ENCODE measurements at regions not wholly inside any gene's neighbourhood (a gene's known extent, or its start where the extent isn't known, plus 50 kb on each side); places are given as distances from the start of the nearest gene placed in this dataset.

DNA sequence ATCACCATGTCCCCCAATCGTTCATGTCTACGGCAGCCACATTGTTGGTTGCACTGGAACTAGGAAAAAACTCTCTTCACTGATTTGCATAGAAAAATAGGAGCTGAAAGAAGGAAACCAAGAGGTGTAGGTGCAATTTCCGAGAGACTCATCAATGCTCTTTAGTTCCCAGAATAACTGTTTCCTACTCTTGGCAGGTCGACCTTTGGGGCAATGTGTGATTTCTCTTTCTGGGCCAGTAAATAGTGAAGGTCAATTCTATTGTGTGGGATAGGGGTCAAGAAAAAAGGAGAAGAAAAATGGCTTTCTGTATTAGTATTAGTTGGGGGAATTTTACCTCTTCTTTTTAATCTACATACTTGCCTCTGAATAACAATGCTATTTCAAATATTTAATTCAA, 55.9 kb upstream of the PDE5A start:
- H3K27ac ChIP-seq (ENCODE audit: low read depth in 1 of 2, low read length in 1 of 2) = no peak overlapping the region
- no peaks in the 10 kb centered on the region for H3K36me3 ChIP-seq (ENCODE audit: control insufficient read depth in 4 of 4, insufficient read depth in 4 of 4, low read length in 4 of 4)
- peaks cover 0 to 34% (median 11%) of the 10 kb centered on the region in 5 donors for H3K4me1 ChIP-seq (ENCODE audit: control insufficient read depth in 5 of 5, insufficient read depth in 5 of 5, low read length in 5 of 5)
- no peak overlapping the region for H3K4me3 ChIP-seq
- no peaks in the 10 kb centered on the region for H3K27me3 ChIP-seq (ENCODE audit: control insufficient read depth in 3 of 3, insufficient read depth in 3 of 3, low read length in 2 of 3)
- WGBS, 2 donors = 66 to 82% methylated on average over 4 of the region's 4 CpGs
- H3K9ac ChIP-seq (ENCODE audit: insufficient read depth in 1 of 2, low read length in 2 of 2) = no peak overlapping the region
- ATAC-seq (ENCODE audit: insufficient read depth, low FRiP score) (no peak), DNase-seq (no peak)
- TF ChIP-seq, protein P1, sequence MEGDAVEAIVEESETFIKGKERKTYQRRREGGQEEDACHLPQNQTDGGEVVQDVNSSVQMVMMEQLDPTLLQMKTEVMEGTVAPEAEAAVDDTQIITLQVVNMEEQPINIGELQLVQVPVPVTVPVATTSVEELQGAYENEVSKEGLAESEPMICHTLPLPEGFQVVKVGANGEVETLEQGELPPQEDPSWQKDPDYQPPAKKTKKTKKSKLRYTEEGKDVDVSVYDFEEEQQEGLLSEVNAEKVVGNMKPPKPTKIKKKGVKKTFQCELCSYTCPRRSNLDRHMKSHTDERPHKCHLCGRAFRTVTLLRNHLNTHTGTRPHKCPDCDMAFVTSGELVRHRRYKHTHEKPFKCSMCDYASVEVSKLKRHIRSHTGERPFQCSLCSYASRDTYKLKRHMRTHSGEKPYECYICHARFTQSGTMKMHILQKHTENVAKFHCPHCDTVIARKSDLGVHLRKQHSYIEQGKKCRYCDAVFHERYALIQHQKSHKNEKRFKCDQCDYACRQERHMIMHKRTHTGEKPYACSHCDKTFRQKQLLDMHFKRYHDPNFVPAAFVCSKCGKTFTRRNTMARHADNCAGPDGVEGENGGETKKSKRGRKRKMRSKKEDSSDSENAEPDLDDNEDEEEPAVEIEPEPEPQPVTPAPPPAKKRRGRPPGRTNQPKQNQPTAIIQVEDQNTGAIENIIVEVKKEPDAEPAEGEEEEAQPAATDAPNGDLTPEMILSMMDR (IDR thresholded peaks at IDR 0.05; ENCODE audit: control extremely low read depth, extremely low read depth) = no peak
- no peaks in the 10 kb centered on the region for H3K9me3 ChIP-seq (ENCODE audit: control insufficient read depth in 4 of 4, insufficient read depth in 3 of 4, low read length in 3 of 4)

DNA sequence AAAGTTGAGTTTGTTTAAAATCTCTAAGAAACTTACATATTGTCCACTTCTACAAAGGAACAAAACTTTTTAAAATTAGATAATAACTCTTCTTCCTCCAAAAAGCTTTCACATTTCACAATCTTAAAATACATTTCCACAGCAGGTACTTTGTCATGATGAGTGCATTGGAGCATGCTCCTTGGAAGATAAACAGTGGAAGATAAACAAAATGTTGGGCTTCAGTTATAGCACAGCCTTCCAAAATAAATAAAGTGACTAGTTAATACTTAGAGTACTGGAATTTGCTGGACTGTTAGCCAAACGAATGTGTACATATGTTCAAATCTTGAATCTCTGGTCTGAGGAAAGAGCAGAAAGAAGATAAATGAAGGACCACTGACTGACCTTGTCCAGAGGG, 54.9 kb upstream of the PDE5A start:
- Histone ChIP-seq H3K9me3 (ENCODE audit: control insufficient read depth in 4 of 4, insufficient read depth in 3 of 4, low read length in 3 of 4) (no peaks in the 10 kb centered on the region), H3K4me1 (ENCODE audit: control insufficient read depth in 5 of 5, insufficient read depth in 5 of 5, low read length in 5 of 5) (peaks cover 0 to 43% (median 11%) of the 10 kb centered on the region in 5 donors), H3K9ac (ENCODE audit: insufficient read depth in 1 of 2, low read length in 2 of 2) (no peak overlapping the region), H3K36me3 (ENCODE audit: control insufficient read depth in 4 of 4, insufficient read depth in 4 of 4, low read length in 4 of 4) (no peaks in the 10 kb centered on the region), H3K27me3 (ENCODE audit: control insufficient read depth in 3 of 3, insufficient read depth in 3 of 3, low read length in 2 of 3) (no peaks in the 10 kb centered on the region), H3K4me3 (no peak overlapping the region), H3K27ac (ENCODE audit: low read depth in 1 of 2, low read length in 1 of 2) (no peak overlapping the region)
- ATAC-seq (ENCODE audit: insufficient read depth, low FRiP score) = peak; percentile 53
- TF ChIP-seq, protein P1 (IDR thresholded peaks at IDR 0.05; ENCODE audit: control extremely low read depth, extremely low read depth) = no peak
- DNase-seq = peak; percentile 16 to 92 (median 89)
- 23 to 49% methylated on average over 1 of the region's 1 CpG for WGBS, 2 donors

DNA sequence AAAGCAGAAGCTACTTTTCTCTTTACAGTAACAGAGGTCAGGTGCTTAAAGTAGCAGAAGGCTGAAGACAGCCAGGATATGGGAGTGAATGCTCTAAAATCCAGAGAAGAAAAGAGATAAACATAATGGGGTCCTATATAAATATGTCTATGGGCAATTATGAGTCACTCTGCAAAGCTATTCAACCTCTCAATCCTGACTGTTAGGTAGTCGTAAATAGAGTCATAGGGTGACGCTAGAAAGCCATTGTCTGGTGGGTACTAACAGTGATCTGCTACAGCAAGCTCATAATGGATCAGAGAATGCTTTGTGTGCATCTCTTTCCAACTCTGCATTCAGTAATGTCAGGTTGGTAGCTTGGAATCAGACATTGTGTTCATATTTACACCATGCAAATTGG, 53.5 kb upstream of the PDE5A start:
- WGBS, 2 donors = 76 to 83% methylated on average over 2 of the region's 2 CpGs
- ATAC-seq (ENCODE audit: insufficient read depth, low FRiP score) (no peak), DNase-seq (no peak)

More for the DNA sequence above, 53.5 kb upstream of the PDE5A start:
- no peak overlapping the region for H3K4me3 ChIP-seq
- H3K27ac ChIP-seq (ENCODE audit: low read depth in 1 of 2, low read length in 1 of 2) = no peak overlapping the region
- TF ChIP-seq, protein P1 (IDR thresholded peaks at IDR 0.05; ENCODE audit: control extremely low read depth, extremely low read depth) = no peak
- H3K27me3 ChIP-seq (ENCODE audit: control insufficient read depth in 3 of 3, insufficient read depth in 3 of 3, low read length in 2 of 3) = no peaks in the 10 kb centered on the region
- H3K9ac ChIP-seq (ENCODE audit: insufficient read depth in 1 of 2, low read length in 2 of 2) = no peak overlapping the region
- H3K4me1 ChIP-seq (ENCODE audit: control insufficient read depth in 5 of 5, insufficient read depth in 5 of 5, low read length in 5 of 5) = peaks cover 0 to 45% (median 11%) of the 10 kb centered on the region in 5 donors
- no peaks in the 10 kb centered on the region for H3K9me3 ChIP-seq (ENCODE audit: control insufficient read depth in 4 of 4, insufficient read depth in 3 of 4, low read length in 3 of 4)
- H3K36me3 ChIP-seq (ENCODE audit: control insufficient read depth in 4 of 4, insufficient read depth in 4 of 4, low read length in 4 of 4) = no peaks in the 10 kb centered on the region
